Psoas muscle (tissue), 7 donors: ENCODE measurements at regions not wholly inside any gene's neighbourhood (a gene's known extent, or its start where the extent isn't known, plus 50 kb on each side); places are given as distances from the start of the nearest gene placed in this dataset.
"Not testable (repeated sequence)": the region's sequence is repeated elsewhere in the genome, so short reads cannot be mapped to it uniquely, and the experiment has no call there.

ENCODE experiments used
- ATAC-seq, 4 donors: fragments of 200-7000 bp; cut with Tn5 transposase; one replicate each; pipeline ENCODE4 v1.9.1; 2020; ENCODE audit warnings: moderate library complexity in 3 of 4, mild to moderate bottlenecking in 2 of 4
- DNase-seq, 2 donors: peaks; one replicate each; pipeline ENCODE4 v3.0.0-alpha.2; 2020
- H3K27ac ChIP-seq: fragments of 200-600 bp; one replicate; pipeline ENCODE4 v1.8.0; 2022
- H3K27me3 ChIP-seq, 3 donors: fragments of 200-600 bp in 1 of 3; one replicate each; pipeline versions ENCODE4 v1.6.1 to v1.8.0; 2013 to 2022; ENCODE audit warnings: low read length in 2 of 3, mild to moderate bottlenecking in 2 of 3, moderate library complexity in 1 of 3; ENCODE audit not compliant: insufficient read depth in 3 of 3
- H3K36me3 ChIP-seq, 2 donors: fragments of 200-600 bp in 1 of 2; one replicate each; pipeline versions ENCODE4 v1.6.1 to v1.8.0; 2013 to 2022; ENCODE audit warnings: low read depth in 1 of 2, mild to moderate bottlenecking in 1 of 2, moderate library complexity in 1 of 2; ENCODE audit not compliant: insufficient read depth in 1 of 2
- H3K4me1 ChIP-seq: fragments of 200-600 bp; one replicate; pipeline ENCODE4 v1.8.0; 2022
- H3K4me3 ChIP-seq: fragments of 200-600 bp; one replicate; pipeline ENCODE4 v1.8.0; 2022; ENCODE audit warnings: mild to moderate bottlenecking
- H3K9me3 ChIP-seq: fragments of 200-600 bp; one replicate; pipeline ENCODE4 v1.8.0; 2022
- WGBS, 3 donors: extraction: QIAGEN DNeasy Blood & Tissue Kit; methylation state at CpG; one replicate each; pipeline versions ENCODE4 v1.1.6 to v1.1.7; 2013; 5-methylcytosine and 5-hydroxymethylcytosine counted together
- intact Hi-C, 2 donors: fragments of 100-400 bp; cut with DNase I; formaldehyde crosslinking; loops; one replicate each; pipeline versions ENCODE4 v1.11.0 to v1.14.2; 2022
- TF ChIP-seq, protein P1 (sequence below): fragments of 200-600 bp; IDR thresholded peaks from one replicate; pipeline ENCODE4 v1.8.0; 2022; ENCODE audit warnings: antibody characterized with exemption
- donor health status: healthy with polysubstance abuse.
- donor health status: DM: no; HTN: no; CAD: no; lungs with moderate emphysema.
- donor health status: Bipolar disorder and iron deficiency.
- donor health status: healthy.
- donor health status: DM: yes; HTN: yes; CAD: no.
- donor health status: DM: no; HTN: no; CAD: no.
- donor health status: DM: yes; HTN: yes; CAD: no.

DNA sequence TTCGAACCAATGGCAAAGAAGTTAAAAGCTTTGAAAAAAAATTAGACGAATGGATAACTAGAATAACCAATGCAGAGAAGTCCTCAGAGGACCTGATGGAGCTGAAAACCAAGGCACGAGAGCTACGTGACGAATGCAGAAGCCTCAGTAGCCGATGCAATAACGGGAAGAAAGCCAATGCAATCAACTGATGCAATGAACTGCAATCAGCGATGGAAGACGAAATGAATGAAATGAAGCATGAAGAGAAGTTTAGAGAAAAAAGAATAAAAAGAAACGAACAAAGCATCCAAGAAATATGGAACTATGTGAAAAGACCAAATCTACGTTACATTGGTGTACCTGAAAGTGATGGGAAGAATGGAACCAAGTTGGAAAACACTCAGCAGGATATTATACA lies 52.6 kb upstream of the MRPS30 start:
- H3K36me3 ChIP-seq, H3K4me1 ChIP-seq, DNase-seq, H3K27ac ChIP-seq, H3K27me3 ChIP-seq, H3K9me3 ChIP-seq, intact Hi-C loops, ATAC-seq, H3K4me3 ChIP-seq: not testable (repeated sequence)
- WGBS, 3 donors, result 86 to 90% (median 89%) methylated on average over 11 of the region's 11 CpGs

GRCh38 chr5:44747396-44747795 lies 61.4 kb upstream of the MRPS30 start:
- Histone ChIP-seq H3K4me1 (no peaks in the 10 kb centered on the region), H3K4me3 (no peak overlapping the region)
- 65 to 67% (median 67%) methylated on average over 1 of the region's 1 CpG for WGBS, 3 donors

GRCh38 chr5:44740660-44741059 lies 68.1 kb upstream of the MRPS30 start:
- DNase-seq (no peak), ATAC-seq (no peak)
- intact Hi-C loops, result no loop called here
- no peak overlapping the region for H3K4me3 ChIP-seq
- no peaks in the 10 kb centered on the region for H3K9me3 ChIP-seq
- no peaks in the 10 kb centered on the region for H3K4me1 ChIP-seq
- TF ChIP-seq, protein P1, sequence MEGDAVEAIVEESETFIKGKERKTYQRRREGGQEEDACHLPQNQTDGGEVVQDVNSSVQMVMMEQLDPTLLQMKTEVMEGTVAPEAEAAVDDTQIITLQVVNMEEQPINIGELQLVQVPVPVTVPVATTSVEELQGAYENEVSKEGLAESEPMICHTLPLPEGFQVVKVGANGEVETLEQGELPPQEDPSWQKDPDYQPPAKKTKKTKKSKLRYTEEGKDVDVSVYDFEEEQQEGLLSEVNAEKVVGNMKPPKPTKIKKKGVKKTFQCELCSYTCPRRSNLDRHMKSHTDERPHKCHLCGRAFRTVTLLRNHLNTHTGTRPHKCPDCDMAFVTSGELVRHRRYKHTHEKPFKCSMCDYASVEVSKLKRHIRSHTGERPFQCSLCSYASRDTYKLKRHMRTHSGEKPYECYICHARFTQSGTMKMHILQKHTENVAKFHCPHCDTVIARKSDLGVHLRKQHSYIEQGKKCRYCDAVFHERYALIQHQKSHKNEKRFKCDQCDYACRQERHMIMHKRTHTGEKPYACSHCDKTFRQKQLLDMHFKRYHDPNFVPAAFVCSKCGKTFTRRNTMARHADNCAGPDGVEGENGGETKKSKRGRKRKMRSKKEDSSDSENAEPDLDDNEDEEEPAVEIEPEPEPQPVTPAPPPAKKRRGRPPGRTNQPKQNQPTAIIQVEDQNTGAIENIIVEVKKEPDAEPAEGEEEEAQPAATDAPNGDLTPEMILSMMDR, result no peak
- no peak overlapping the region for H3K27ac ChIP-seq
- no peaks in the 10 kb centered on the region for H3K27me3 ChIP-seq
- H3K36me3 ChIP-seq, result no peaks in the 10 kb centered on the region

More at GRCh38 chr5:44747396-44747795, 61.4 kb upstream of the MRPS30 start:
- no peaks in the 10 kb centered on the region for H3K9me3 ChIP-seq
- DNase-seq, result no peak
- intact Hi-C loops, result no loop called here
- H3K27ac ChIP-seq, result no peak overlapping the region
- TF ChIP-seq, protein P1, result no peak
- ATAC-seq, result no peak
- H3K36me3 ChIP-seq, result no peaks in the 10 kb centered on the region
- H3K27me3 ChIP-seq, result no peaks in the 10 kb centered on the region

DNA sequence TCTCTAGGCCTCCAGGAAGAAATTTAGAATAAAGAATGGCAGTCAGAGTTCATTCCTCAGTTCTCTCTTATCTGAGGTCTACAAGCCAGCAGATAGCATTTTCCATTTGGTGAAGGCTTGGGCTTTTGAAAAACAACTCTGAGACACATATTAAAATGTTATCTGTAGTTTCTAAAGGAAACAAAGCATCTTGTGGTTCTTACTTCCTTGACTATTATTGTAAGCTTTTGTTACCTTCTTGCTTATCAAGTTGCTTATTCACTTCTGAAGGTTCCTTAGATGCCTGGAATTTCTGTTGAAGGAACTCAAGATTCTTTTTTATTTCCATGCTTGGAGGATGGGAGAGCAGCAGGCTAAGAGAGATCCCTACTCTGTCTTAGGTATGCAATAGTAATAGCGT lies 79.2 kb upstream of the MRPS30 start:
- Histone ChIP-seq H3K27ac (no peak overlapping the region), H3K36me3 (no peaks in the 10 kb centered on the region), H3K4me1 (no peaks in the 10 kb centered on the region), H3K27me3 (no peaks in the 10 kb centered on the region), H3K4me3 (no peak overlapping the region), H3K9me3 (peaks cover 4% of the 10 kb centered on the region)
- ATAC-seq, result no peak
- intact Hi-C loops, result loop anchor here in 1 of 2 donors (5.0 kb wide), 1 partner anchor 452 kb away; no protein-coding TSS in a partner anchor
- 86 to 93% (median 92%) methylated on average over 1 of the region's 1 CpG for WGBS, 3 donors
- no peak for DNase-seq
- TF ChIP-seq, protein P1, result no peak

DNA sequence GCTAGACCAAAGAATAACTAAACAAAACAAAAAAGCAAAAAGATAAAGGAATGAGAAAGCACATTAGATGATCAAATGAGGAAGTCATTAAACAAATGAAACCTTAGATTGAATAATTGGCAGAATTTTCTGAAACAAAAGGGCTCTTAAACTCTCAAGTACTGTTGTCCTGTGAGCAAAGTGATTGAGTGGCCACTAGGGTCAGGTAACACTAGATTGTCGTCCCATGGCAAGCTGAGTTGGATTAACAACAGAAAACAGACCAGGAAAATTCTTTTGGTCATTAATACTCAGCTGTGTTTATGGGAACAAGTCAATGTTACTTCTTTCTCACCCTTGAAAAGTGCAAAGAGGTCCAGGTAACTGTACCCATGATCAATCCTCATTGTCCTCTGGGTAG lies 81.6 kb upstream of the MRPS30 start:
- WGBS, 3 donors, result 16 to 30% (median 25%) methylated on average over 1 of the region's 1 CpG
- DNase-seq, result no peak
- Histone ChIP-seq H3K9me3 (peaks cover under 1% of the 10 kb centered on the region), H3K27me3 (no peaks in the 10 kb centered on the region), H3K36me3 (no peaks in the 10 kb centered on the region), H3K4me1 (no peaks in the 10 kb centered on the region), H3K27ac (no peak overlapping the region), H3K4me3 (no peak overlapping the region)
- ATAC-seq, result no peak
- intact Hi-C loops, result loop anchor here in 1 of 2 donors (5.0 kb wide), 1 partner anchor 450 kb away; no protein-coding TSS in a partner anchor
- TF ChIP-seq, protein P1, result no peak
